ENCODE measurements at regions not wholly inside any gene's neighbourhood (a gene's known extent, or its start where the extent isn't known, plus 50 kb on each side); places are given as distances from the start of the nearest gene placed in this dataset.

DNA sequence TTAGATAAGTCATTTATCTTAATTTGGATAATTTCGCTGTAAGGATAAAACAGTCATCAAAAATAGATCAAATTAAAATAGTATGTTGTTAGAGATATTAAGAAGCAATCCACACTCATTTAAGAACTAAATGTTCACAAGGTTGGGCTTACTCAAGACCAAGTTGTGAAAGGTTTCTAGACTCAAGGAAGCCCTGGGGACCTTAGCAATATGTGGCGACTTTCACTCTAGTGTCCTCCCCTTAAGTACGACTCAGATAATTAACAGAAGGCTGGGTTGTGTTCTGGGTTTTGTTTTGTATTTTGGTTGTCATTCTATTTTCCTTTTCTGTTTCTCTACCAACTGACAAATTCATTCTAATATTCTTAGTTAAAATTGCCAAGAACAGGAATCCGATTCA is 1008.0 kb downstream of the PCDH9 start:
- TF ChIP-seq, protein P1, sequence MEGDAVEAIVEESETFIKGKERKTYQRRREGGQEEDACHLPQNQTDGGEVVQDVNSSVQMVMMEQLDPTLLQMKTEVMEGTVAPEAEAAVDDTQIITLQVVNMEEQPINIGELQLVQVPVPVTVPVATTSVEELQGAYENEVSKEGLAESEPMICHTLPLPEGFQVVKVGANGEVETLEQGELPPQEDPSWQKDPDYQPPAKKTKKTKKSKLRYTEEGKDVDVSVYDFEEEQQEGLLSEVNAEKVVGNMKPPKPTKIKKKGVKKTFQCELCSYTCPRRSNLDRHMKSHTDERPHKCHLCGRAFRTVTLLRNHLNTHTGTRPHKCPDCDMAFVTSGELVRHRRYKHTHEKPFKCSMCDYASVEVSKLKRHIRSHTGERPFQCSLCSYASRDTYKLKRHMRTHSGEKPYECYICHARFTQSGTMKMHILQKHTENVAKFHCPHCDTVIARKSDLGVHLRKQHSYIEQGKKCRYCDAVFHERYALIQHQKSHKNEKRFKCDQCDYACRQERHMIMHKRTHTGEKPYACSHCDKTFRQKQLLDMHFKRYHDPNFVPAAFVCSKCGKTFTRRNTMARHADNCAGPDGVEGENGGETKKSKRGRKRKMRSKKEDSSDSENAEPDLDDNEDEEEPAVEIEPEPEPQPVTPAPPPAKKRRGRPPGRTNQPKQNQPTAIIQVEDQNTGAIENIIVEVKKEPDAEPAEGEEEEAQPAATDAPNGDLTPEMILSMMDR (IDR thresholded peaks at IDR 0.05) = no peak
- no peak for TF ChIP-seq POLR2A (IDR thresholded peaks at IDR 0.05; ENCODE audit: low read depth)
- no peak for TF ChIP-seq POLR2AphosphoS5 (IDR thresholded peaks at IDR 0.05)
- TF ChIP-seq EP300 (IDR thresholded peaks at IDR 0.05) = no peak
- no peaks in the 10 kb centered on the region for H3K27me3 ChIP-seq
- H3K27ac ChIP-seq (replicated peaks in 1 of 4) = no peak overlapping the region
- no peak overlapping the region for H3K4me3 ChIP-seq
- H3K36me3 ChIP-seq = no peaks in the 10 kb centered on the region
- no peaks in the 10 kb centered on the region for H3K9me3 ChIP-seq
- intact Hi-C loops (cut with DNase I) = no loop called here
- DNase-seq (ENCODE audit: extremely low spot score) = no peak
- WGBS = 87% methylated on average over 4 of the region's 4 CpGs
- H3K4me1 ChIP-seq = no peaks in the 10 kb centered on the region

DNA sequence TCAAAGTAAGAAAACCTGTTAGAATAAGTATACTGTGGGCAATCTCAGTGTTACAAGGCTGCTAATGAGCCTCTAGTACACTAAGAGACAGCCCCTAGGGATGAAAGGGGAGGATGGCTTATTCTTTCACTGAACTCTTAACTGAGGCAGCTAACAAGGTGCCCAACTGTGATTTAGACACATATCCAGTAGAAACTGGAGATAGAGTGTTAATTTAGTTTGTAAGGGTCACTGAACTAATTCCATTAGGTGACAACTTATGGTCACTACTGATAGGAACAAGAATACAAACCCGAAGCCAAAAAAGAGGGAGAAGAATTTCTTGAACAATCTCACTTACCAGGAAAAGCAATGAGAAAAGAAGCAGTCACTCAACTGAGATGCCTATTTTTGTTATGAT is 1010.6 kb downstream of the PCDH9 start:
- 95% methylated on average over 1 of the region's 1 CpG for WGBS
- intact Hi-C loops (cut with DNase I) = no loop called here
- Histone ChIP-seq H3K4me3 (no peak overlapping the region), H3K27ac (replicated peaks in 1 of 4) (no peak overlapping the region), H3K9me3 (no peaks in the 10 kb centered on the region), H3K4me1 (no peaks in the 10 kb centered on the region), H3K36me3 (no peaks in the 10 kb centered on the region), H3K27me3 (no peaks in the 10 kb centered on the region)
- TF ChIP-seq EP300 (IDR thresholded peaks at IDR 0.05) (no peak), POLR2A (IDR thresholded peaks at IDR 0.05; ENCODE audit: low read depth) (no peak), POLR2AphosphoS5 (IDR thresholded peaks at IDR 0.05) (no peak)
- TF ChIP-seq, protein P1 (IDR thresholded peaks at IDR 0.05) = no peak
- no peak for DNase-seq (ENCODE audit: extremely low spot score)

DNA sequence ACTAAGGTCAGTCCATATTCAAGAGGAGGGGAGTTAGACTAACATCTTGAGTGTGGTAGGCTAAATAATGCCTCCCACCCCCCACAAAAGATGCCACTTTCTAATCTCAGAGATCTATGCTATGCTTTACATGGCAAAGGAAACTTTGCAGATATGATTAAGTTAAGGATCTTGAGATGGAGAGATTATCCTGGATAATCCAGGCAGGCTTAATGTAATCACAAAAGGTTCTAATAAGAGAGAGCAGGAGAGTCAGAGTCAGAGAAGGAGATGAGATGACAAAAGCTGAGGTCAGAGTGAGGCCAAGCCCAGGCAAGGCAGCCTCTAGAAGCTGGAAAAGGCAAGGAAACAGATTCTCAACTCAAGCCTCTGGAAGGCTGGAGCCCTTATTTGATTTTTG is 1011.6 kb downstream of the PCDH9 start:
- H3K4me3 ChIP-seq = no peak overlapping the region
- H3K4me1 ChIP-seq = no peaks in the 10 kb centered on the region
- H3K9me3 ChIP-seq = no peaks in the 10 kb centered on the region
- no peak for TF ChIP-seq POLR2A (IDR thresholded peaks at IDR 0.05; ENCODE audit: low read depth)
- no peak for TF ChIP-seq POLR2AphosphoS5 (IDR thresholded peaks at IDR 0.05)
- TF ChIP-seq, protein P1 (IDR thresholded peaks at IDR 0.05) = no peak
- TF ChIP-seq EP300 (IDR thresholded peaks at IDR 0.05) = no peak
- H3K27ac ChIP-seq (replicated peaks in 1 of 4) = no peak overlapping the region
- no peaks in the 10 kb centered on the region for H3K36me3 ChIP-seq
- DNase-seq (ENCODE audit: extremely low spot score) = no peak
- intact Hi-C loops (cut with DNase I) = no loop called here
- no peaks in the 10 kb centered on the region for H3K27me3 ChIP-seq

DNA sequence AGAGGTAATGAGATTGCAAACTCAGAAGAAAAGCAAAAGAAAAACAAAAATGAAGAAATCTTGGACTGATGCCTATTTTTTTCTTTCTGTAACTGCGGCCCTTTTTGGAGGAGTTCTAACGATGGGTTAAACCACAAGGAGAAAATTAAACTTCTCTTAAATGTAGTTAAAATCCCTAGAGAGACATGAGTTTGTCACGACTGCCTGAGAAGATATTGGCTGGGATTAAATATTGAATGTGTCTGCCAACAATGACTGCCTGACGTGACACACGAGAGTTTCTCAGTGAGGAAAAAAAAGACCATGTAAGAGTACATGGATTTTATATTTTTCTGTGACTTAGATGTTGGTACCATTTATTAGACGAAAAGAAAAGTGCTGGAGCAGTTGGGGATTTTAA is 1013.4 kb downstream of the PCDH9 start:
- 45% methylated on average over 6 of the region's 6 CpGs for WGBS
- intact Hi-C loops (cut with DNase I) = no loop called here
- no peak for TF ChIP-seq EP300 (IDR thresholded peaks at IDR 0.05)
- no peak for TF ChIP-seq POLR2AphosphoS5 (IDR thresholded peaks at IDR 0.05)
- no peak for TF ChIP-seq POLR2A (IDR thresholded peaks at IDR 0.05; ENCODE audit: low read depth)
- TF ChIP-seq, protein P1 (IDR thresholded peaks at IDR 0.05) = no peak

DNA sequence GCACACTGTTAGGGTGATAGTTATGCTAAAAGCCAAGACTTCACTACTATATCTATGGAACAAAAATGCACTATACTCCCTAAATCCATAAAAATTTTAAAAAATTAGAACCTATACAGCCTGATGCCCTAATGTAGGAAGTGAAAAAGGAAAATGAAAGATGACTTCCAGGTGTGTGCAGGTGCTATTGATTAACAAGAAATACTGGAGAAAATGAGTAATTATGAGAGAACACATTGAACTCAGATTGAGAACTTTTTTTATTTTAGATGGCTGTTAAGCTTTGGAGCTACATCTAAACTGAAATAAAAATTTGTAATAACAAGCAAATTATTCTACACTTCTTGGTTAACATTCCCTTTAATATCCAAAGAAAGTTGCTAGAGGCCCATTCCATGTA is 1015.7 kb downstream of the PCDH9 start:
- DNase-seq (ENCODE audit: extremely low spot score) = no peak
- no peak for TF ChIP-seq EP300 (IDR thresholded peaks at IDR 0.05)
- TF ChIP-seq POLR2A (IDR thresholded peaks at IDR 0.05; ENCODE audit: low read depth) = no peak
- TF ChIP-seq, protein P1 (IDR thresholded peaks at IDR 0.05) = no peak
- TF ChIP-seq POLR2AphosphoS5 (IDR thresholded peaks at IDR 0.05) = no peak
- H3K4me3 ChIP-seq = no peak overlapping the region
- H3K27ac ChIP-seq (replicated peaks in 1 of 4) = no peak overlapping the region
- intact Hi-C loops (cut with DNase I) = no loop called here
- H3K9me3 ChIP-seq = no peaks in the 10 kb centered on the region
- H3K4me1 ChIP-seq = peaks cover 0 to 9% (median 1%) of the 10 kb centered on the region in 4 donors
- H3K27me3 ChIP-seq = no peaks in the 10 kb centered on the region
- no peaks in the 10 kb centered on the region for H3K36me3 ChIP-seq

More for the DNA sequence above, 1013.4 kb downstream of the PCDH9 start:
- Histone ChIP-seq H3K36me3 (no peaks in the 10 kb centered on the region), H3K27me3 (no peaks in the 10 kb centered on the region), H3K9me3 (no peaks in the 10 kb centered on the region), H3K4me1 (no peaks in the 10 kb centered on the region), H3K27ac (replicated peaks in 1 of 4) (no peak overlapping the region), H3K4me3 (no peak overlapping the region)
- no peak for DNase-seq (ENCODE audit: extremely low spot score)

All from esophagus muscularis mucosa (tissue), 4 donors.